Mesenchymal stem cell (in vitro differentiated cells and primary cell): ENCODE measurements at regions not wholly inside any gene's neighbourhood (a gene's known extent, or its start where the extent isn't known, plus 50 kb on each side); places are given as distances from the start of the nearest gene placed in this dataset.
"Not testable (repeated sequence)": the region's sequence is repeated elsewhere in the genome, so short reads cannot be mapped to it uniquely, and the experiment has no call there.

Experiments
- DNase-seq: peaks from one replicate; pipeline ENCODE4 v3.0.0-alpha.2; 2013
- H2AFZ ChIP-seq: one replicate; pipeline ENCODE4 v1.6.1; 2013; ENCODE audit warnings: low read depth, mild to moderate bottlenecking, control low read depth, inconsistent platforms, low read length, moderate library complexity
- H2AK5ac ChIP-seq: 2 replicates; pipeline ENCODE4 v1.6.1; 2013; ENCODE audit warnings: low read length, moderate library complexity, mild to moderate bottlenecking, inconsistent platforms; ENCODE audit not compliant: severe bottlenecking
- H2BK120ac ChIP-seq: one replicate; pipeline ENCODE4 v1.6.1; 2013; ENCODE audit warnings: low read depth, mild to moderate bottlenecking, inconsistent platforms, low read length, moderate library complexity
- H2BK12ac ChIP-seq, 2 experiments: one replicate each; pipeline ENCODE4 v1.6.1; 2013; ENCODE audit warnings: inconsistent platforms in 2 of 2, low read length in 2 of 2, mild to moderate bottlenecking in 2 of 2, moderate library complexity in 2 of 2, control low read depth in 1 of 2
- H2BK15ac ChIP-seq: one replicate; pipeline ENCODE4 v1.6.1; 2013; ENCODE audit warnings: mild to moderate bottlenecking, low read depth, inconsistent platforms; ENCODE audit not compliant: poor library complexity, severe bottlenecking
- H2BK5ac ChIP-seq: 2 replicates; pipeline ENCODE4 v1.6.1; 2013; ENCODE audit warnings: low read depth, mild to moderate bottlenecking, low read length, control low read depth, inconsistent platforms; ENCODE audit not compliant: poor library complexity, severe bottlenecking
- H3K14ac ChIP-seq, 2 experiments: one replicate each; pipeline ENCODE4 v1.6.1; 2013; ENCODE audit warnings: inconsistent platforms in 2 of 2, low read length in 2 of 2, control low read depth in 1 of 2, mild to moderate bottlenecking in 1 of 2, moderate library complexity in 1 of 2
- H3K18ac ChIP-seq, 2 experiments: one replicate each; pipeline ENCODE4 v1.6.1; 2013; ENCODE audit warnings: inconsistent platforms in 2 of 2, low read length in 2 of 2, control low read depth in 1 of 2, low read depth in 1 of 2, mild to moderate bottlenecking in 1 of 2
- H3K23ac ChIP-seq, 2 experiments: one replicate each; pipeline ENCODE4 v1.6.1; 2013; ENCODE audit warnings: inconsistent platforms in 2 of 2, low read length in 2 of 2, mild to moderate bottlenecking in 2 of 2, moderate library complexity in 2 of 2, control low read depth in 1 of 2
- H3K27ac ChIP-seq: 2 replicates; pipeline ENCODE4 v1.5.1; 2013; ENCODE audit warnings: mild to moderate bottlenecking, moderate library complexity, low read length, control low read depth, inconsistent platforms; ENCODE audit not compliant: poor library complexity, severe bottlenecking
- H3K27me3 ChIP-seq, 2 experiments: 2 replicates each; pipeline versions ENCODE4 v1.6.1 to v1.7.0; 2013; ENCODE audit warnings: low read length in 2 of 2, mild to moderate bottlenecking in 2 of 2, moderate library complexity in 2 of 2, control low read depth in 1 of 2, inconsistent platforms in 1 of 2; ENCODE audit not compliant: control insufficient read depth in 1 of 2, insufficient read depth in 1 of 2
- H3K36me3 ChIP-seq, 2 experiments: 2 replicates each; pipeline versions ENCODE4 v1.6.1 to v1.7.0; 2013; ENCODE audit warnings: low read length in 2 of 2, control low read depth in 1 of 2, inconsistent platforms in 1 of 2, low read depth in 1 of 2, mild to moderate bottlenecking in 1 of 2; ENCODE audit not compliant: insufficient read depth in 2 of 2, control insufficient read depth in 1 of 2
- H3K4ac ChIP-seq, 2 experiments: one replicate each; pipeline ENCODE4 v1.6.1; 2013; ENCODE audit warnings: inconsistent platforms in 2 of 2, low read length in 2 of 2, mild to moderate bottlenecking in 2 of 2, moderate library complexity in 2 of 2, control low read depth in 1 of 2, low read depth in 1 of 2
- H3K4me1 ChIP-seq: 2 replicates; pipeline ENCODE4 v1.6.1; 2013; ENCODE audit warnings: low read depth, low read length, control low read depth; ENCODE audit not compliant: control insufficient read depth, insufficient read depth
- H3K4me2 ChIP-seq: 2 replicates; pipeline ENCODE4 v1.6.1; 2013; ENCODE audit warnings: low read length, mild to moderate bottlenecking, inconsistent platforms; ENCODE audit not compliant: poor library complexity, severe bottlenecking
- H3K4me3 ChIP-seq, 2 experiments: 2 replicates each; pipeline versions ENCODE4 v1.5.1 to v1.7.0; 2013; ENCODE audit warnings: low read length in 2 of 2, mild to moderate bottlenecking in 2 of 2, control low read depth in 1 of 2, low read depth in 1 of 2; ENCODE audit not compliant: insufficient read depth in 1 of 2
- H3K79me1 ChIP-seq: replicated peaks from 2 replicates; pipeline ENCODE4 v1.6.1; 2013; ENCODE audit warnings: mild to moderate bottlenecking, control low read depth, low read length, inconsistent platforms; ENCODE audit not compliant: poor library complexity, severe bottlenecking
- H3K9ac ChIP-seq: 2 replicates; pipeline ENCODE4 v1.7.0; 2013; ENCODE audit warnings: mild to moderate bottlenecking, low read length, moderate library complexity
- H3K9me3 ChIP-seq: 2 replicates; pipeline ENCODE4 v1.7.0; 2013; ENCODE audit warnings: mild to moderate bottlenecking, low read length; ENCODE audit not compliant: control insufficient read depth
- H4K8ac ChIP-seq: one replicate; pipeline ENCODE4 v1.6.1; 2013; ENCODE audit warnings: inconsistent platforms, mild to moderate bottlenecking, low read length, moderate library complexity
- H4K91ac ChIP-seq: one replicate; pipeline ENCODE4 v1.6.1; 2013; ENCODE audit warnings: mild to moderate bottlenecking, low read length, inconsistent platforms
- WGBS: methylation state at CpG from one replicate; pipeline ENCODE4 v1.1.7; 2013; ENCODE audit warnings: mixed read lengths; 5-methylcytosine and 5-hydroxymethylcytosine counted together

DNA sequence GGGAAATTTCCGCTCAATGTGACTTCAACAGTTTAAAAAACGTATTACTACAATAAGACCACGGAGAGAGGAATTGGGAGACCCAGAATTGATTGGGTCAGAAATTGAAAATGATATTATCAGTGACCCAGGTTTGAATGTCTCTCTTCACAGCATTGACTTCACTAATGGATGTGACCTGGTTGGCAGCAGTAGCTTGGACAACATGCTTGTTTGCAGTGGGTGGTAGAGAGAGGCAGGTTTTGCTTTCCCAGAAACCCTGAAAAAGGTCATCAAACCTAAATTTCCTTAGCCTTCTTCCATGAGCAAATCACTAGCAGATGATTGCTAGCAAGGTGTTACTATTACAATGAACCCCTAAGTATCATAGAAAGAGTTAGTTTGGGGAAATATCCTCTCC, 89.7 kb upstream of the ANTXRL start:
- H3K14ac ChIP-seq = no peak overlapping the region
- no peak overlapping the region for H3K23ac ChIP-seq
- WGBS = 96% methylated on average over 3 of the region's 3 CpGs
- no peaks in the 10 kb centered on the region for H3K9me3 ChIP-seq
- H2BK5ac ChIP-seq = no peak overlapping the region
- H2BK15ac ChIP-seq = no peak overlapping the region
- H3K4me2 ChIP-seq = no peak overlapping the region
- H3K79me1 ChIP-seq = no peaks in the 10 kb centered on the region
- H3K36me3 ChIP-seq = no peaks in the 10 kb centered on the region
- H4K8ac ChIP-seq = no peak overlapping the region
- no peak overlapping the region for H4K91ac ChIP-seq
- H3K4me1 ChIP-seq = no peaks in the 10 kb centered on the region
- no peak overlapping the region for H2BK12ac ChIP-seq
- H2AFZ ChIP-seq = no peak overlapping the region
- H3K18ac ChIP-seq = no peak overlapping the region
- H3K27me3 ChIP-seq = no peaks in the 10 kb centered on the region
- H3K4ac ChIP-seq = no peak overlapping the region
- no peak overlapping the region for H3K27ac ChIP-seq
- no peak overlapping the region for H2AK5ac ChIP-seq
- no peak overlapping the region for H3K4me3 ChIP-seq
- H3K9ac ChIP-seq = no peak overlapping the region
- DNase-seq = no peak
- H2BK120ac ChIP-seq = no peak overlapping the region

DNA sequence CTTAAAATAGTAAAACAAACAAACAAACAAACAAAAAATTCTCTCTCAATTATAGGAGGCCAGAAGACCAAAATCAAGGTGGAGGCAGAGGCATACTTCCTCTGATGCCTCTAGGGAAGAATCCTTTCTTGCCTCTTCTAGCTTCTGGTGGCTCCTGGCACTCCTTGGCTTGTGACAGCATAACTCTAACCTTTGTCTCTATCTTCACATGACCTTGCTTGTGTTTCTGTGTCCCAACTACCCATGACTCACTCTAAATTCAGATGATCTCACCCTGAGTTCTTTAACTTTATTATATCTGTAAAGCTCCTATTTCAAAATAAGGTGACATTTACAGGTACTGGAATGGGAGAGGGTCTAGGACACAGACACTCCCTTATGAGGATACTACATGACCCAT, 88.3 kb upstream of the ANTXRL start:
- H4K91ac ChIP-seq = no peak overlapping the region
- H3K18ac ChIP-seq = no peak overlapping the region
- no peaks in the 10 kb centered on the region for H3K36me3 ChIP-seq
- no peak overlapping the region for H3K9ac ChIP-seq
- no peak overlapping the region for H2BK12ac ChIP-seq
- no peak overlapping the region for H2BK5ac ChIP-seq
- DNase-seq = peak; percentile 30
- no peak overlapping the region for H3K14ac ChIP-seq
- H3K4me1 ChIP-seq = no peaks in the 10 kb centered on the region
- no peak overlapping the region for H3K23ac ChIP-seq
- H2AFZ ChIP-seq = no peak overlapping the region
- no peaks in the 10 kb centered on the region for H3K9me3 ChIP-seq
- no peak overlapping the region for H2BK120ac ChIP-seq
- H2BK15ac ChIP-seq = no peak overlapping the region
- H3K4me3 ChIP-seq = no peak overlapping the region
- H3K27ac ChIP-seq = no peak overlapping the region
- no peak overlapping the region for H4K8ac ChIP-seq
- no peak overlapping the region for H3K4me2 ChIP-seq
- no peaks in the 10 kb centered on the region for H3K27me3 ChIP-seq
- H3K4ac ChIP-seq = no peak overlapping the region
- H3K79me1 ChIP-seq = no peaks in the 10 kb centered on the region
- H2AK5ac ChIP-seq = no peak overlapping the region

DNA sequence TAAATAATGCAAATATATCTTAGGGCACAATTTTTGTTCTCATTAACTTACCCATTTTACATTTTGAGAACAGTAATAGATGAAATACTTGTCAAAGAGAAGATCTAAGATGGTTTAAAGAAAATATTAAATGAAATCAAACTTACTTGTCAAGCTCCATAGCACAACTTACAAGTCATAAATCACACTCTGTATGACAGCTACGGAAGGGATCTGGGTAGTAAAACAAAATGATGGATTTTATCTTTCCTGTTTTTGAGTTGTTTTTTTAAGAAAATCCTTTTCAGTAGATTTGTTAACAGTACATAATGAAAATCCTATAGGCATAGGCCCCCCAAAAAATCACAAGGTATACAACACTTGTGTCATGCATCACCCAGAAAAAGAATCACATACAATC, 84.4 kb upstream of the ANTXRL start:
- not testable (repeated sequence) for H3K18ac ChIP-seq, H3K4me3 ChIP-seq, H3K9me3 ChIP-seq, H2BK12ac ChIP-seq, H3K9ac ChIP-seq, DNase-seq, H3K4me2 ChIP-seq, H2BK120ac ChIP-seq, H3K27ac ChIP-seq, H2AFZ ChIP-seq, H3K14ac ChIP-seq, H3K79me1 ChIP-seq, H3K4me1 ChIP-seq, H4K91ac ChIP-seq, H4K8ac ChIP-seq, H3K27me3 ChIP-seq, H3K23ac ChIP-seq, H2BK15ac ChIP-seq, H2AK5ac ChIP-seq, H3K4ac ChIP-seq, H2BK5ac ChIP-seq, H3K36me3 ChIP-seq
- no CpG with 5 or more reads among the region's 1 CpG for WGBS

DNA sequence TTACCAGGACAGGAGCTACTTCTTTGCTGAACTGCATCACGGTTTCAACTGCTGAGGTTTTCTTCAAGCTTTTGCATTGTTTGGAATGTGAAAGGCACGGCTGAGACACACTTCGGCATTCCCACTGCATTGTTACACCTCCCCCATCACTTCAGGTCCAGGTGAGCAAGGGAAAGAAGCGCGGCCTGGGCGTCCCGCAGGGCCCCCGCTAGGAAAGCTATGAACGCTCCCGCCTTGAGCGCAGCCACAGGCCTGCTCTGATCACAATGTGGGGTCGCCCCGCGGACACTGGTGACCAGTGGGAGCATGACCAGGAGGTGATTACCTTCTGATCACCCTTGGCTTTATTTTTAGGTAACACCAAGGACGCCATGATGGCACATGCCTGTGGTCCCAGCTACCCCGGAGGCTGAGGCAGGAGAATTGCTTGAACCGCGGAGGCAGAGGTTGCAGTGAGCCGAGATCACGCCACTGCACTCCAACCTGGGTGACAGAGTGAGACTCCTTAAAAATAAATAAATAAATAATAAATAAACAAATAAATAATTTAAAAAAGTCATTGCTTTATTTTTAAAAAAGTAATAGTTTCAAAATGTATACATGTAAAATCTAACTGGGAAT, 82.2 kb upstream of the ANTXRL start:
- H3K4ac ChIP-seq, H3K4me2 ChIP-seq, H2BK12ac ChIP-seq, H3K79me1 ChIP-seq, H3K4me1 ChIP-seq, H2AFZ ChIP-seq, H3K4me3 ChIP-seq, H3K18ac ChIP-seq, H3K27me3 ChIP-seq, H2BK120ac ChIP-seq, DNase-seq, H2BK15ac ChIP-seq, H3K27ac ChIP-seq, H4K91ac ChIP-seq, H3K23ac ChIP-seq, H3K9ac ChIP-seq, H2AK5ac ChIP-seq, H4K8ac ChIP-seq, H3K14ac ChIP-seq, H2BK5ac ChIP-seq, H3K36me3 ChIP-seq, H3K9me3 ChIP-seq: not testable (repeated sequence)
- 92% methylated on average over 16 of the region's 20 CpGs for whole genome bisulfite sequencing
